GM13976 (cell line): ENCODE measurements at regions not wholly inside any gene's neighbourhood (a gene's known extent, or its start where the extent isn't known, plus 50 kb on each side); places are given as distances from the start of the nearest gene placed in this dataset.

Experiments used
- DNase-seq: peaks from one replicate; pipeline ENCODE4 v3.0.0; 2012; ENCODE audit warnings: low spot score
- in situ Hi-C: fragments of 300-500 bp; cut with MboI; formaldehyde crosslinking; loops from one replicate; pipeline ENCODE4 v1.12.0; 2022; ENCODE audit warnings: low sequenced_read_pairs, mixed read lengths, inconsistent platforms; ENCODE audit not compliant: unreplicated experiment
- TF ChIP-seq, protein P1 (sequence below): IDR thresholded peaks from 2 replicates; pipeline ENCODE4 v1.5.1; 2012; ENCODE audit warnings: borderline replicate concordance, mild to moderate bottlenecking; ENCODE audit not compliant: insufficient read depth; ENCODE audit errors: extremely low read depth, missing control alignments, control extremely low read depth

DNA sequence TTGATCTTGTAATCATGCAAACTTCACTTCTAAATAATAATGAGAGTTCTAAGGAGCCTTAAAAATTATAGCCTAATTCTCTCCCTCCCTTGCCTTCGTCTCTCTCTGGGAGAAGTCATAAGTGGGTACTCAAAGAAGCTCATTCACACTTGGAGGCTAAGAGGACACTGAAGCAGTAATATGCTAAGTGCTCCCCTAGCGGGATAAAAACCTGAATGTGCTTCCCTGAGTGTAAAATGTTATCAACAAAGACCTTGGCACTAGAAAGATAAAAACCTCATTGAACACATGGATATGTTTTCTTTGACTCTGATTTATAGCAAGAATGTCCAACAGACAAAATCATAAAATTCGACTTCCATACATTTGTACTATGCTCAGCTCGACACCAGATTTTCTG lies 337.9 kb upstream of the NOVA1 start:
- in situ Hi-C loops = no loop called here
- TF ChIP-seq, protein P1, sequence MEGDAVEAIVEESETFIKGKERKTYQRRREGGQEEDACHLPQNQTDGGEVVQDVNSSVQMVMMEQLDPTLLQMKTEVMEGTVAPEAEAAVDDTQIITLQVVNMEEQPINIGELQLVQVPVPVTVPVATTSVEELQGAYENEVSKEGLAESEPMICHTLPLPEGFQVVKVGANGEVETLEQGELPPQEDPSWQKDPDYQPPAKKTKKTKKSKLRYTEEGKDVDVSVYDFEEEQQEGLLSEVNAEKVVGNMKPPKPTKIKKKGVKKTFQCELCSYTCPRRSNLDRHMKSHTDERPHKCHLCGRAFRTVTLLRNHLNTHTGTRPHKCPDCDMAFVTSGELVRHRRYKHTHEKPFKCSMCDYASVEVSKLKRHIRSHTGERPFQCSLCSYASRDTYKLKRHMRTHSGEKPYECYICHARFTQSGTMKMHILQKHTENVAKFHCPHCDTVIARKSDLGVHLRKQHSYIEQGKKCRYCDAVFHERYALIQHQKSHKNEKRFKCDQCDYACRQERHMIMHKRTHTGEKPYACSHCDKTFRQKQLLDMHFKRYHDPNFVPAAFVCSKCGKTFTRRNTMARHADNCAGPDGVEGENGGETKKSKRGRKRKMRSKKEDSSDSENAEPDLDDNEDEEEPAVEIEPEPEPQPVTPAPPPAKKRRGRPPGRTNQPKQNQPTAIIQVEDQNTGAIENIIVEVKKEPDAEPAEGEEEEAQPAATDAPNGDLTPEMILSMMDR = no peak

DNA sequence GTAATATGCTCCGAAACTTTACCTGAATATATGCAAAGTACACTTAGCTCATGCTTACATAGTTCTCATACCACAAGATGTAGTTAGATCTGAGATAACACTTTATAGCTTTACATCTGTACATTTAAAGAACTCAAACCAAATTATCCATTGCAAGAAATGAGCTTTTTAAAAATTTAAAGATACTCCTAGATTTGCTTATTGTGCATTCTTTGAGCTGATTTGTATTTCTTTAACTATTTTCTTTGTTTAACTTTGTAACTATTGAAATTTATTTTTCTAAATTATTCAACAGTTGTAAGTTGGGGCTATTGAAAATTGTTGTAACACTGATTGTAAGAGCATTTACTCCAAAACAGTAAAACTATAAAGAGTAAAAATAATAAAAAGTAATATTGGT lies 340.2 kb upstream of the NOVA1 start:
- no peak for DNase-seq
- in situ Hi-C loops = no loop called here
- TF ChIP-seq, protein P1 = no peak

More for the DNA sequence above, 337.9 kb upstream of the NOVA1 start:
- no peak for DNase-seq

DNA sequence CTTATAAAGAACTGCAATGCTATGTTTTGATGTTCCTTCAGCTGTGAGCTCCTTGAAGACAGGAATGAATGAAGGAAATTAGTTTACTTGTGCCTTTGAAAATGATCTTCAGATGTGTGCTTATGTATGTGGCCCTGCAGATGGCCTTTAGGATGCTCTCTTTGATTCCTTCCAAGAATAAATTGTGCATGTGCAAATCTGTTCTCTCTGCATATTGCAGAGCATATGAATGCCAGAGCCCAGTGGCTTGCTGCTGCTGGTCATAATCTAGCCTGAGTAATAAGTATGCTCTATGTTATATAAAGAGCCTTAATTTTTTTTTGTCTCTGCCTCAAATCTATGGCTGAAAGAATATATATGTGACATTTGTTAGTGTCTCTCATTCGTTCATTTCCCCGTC lies 341.9 kb upstream of the NOVA1 start:
- TF ChIP-seq, protein P1 = no peak
- in situ Hi-C loops = no loop called here
- no peak for DNase-seq

DNA sequence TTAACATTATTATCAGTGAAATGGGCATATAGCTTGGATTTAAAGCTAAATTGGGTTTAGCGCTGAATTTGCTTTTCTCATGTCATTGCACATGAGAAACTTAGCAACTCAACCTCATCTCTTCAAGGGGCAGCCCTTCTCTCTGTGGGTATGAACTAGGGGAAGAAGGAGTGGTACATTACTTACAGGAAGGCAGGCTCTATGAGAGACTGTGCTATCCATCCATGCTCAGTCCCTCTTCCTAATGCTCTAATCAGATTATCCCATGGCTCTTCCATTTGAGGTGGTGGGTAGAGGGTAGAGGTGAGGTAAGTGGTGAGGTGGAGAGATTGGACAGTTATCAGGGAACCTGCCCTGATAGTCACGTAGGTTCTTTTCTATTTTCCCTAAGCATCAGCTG lies 343.7 kb upstream of the NOVA1 start:
- DNase-seq = no peak
- in situ Hi-C loops = no loop called here
- TF ChIP-seq, protein P1 = no peak

DNA sequence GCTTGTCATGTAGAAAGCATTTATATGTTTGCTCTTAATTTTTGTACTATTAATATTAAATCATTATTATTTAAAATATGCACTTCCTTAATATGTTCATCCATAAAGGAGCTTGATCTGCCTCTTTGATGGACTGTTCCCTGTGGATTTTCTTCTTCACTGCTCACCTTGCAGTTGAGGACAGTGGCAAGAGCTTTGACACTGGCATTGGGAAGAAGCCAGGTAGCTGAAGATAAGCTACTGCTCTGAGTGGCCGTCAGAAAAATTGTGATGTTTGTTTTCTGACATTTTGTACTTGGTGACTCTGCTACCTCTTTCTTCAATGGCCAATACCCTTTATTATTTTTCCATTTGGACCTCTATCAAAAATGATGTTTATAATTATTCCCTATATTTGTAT lies 349.4 kb upstream of the NOVA1 start:
- in situ Hi-C loops = no loop called here
- TF ChIP-seq, protein P1 = no peak

DNA sequence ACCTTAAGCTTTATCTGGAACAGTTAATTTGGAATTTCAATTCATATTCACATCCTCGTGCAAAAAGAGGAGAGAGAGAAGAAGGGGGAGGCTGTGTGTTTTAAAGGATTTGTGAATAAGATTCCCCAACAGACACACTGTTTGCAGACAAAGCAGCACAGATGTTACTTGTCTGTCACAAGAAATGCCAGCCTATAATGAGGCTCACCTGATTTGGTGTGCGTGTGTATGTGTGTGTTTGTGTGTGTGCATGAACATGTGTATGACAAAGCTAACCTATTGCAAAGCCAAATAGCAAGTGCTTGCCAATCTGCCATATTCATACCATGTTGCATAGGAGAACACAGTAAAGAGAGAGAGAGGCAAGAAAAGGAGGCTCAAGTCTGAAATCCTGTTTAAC lies 361.6 kb upstream of the NOVA1 start:
- in situ Hi-C loops = no loop called here
- no peak for DNase-seq
- TF ChIP-seq, protein P1 = no peak

More for the DNA sequence above, 349.4 kb upstream of the NOVA1 start:
- no peak for DNase-seq
